ENCODE measurements at regions not wholly inside any gene's neighbourhood (a gene's known extent, or its start where the extent isn't known, plus 50 kb on each side); places are given as distances from the start of the nearest gene placed in this dataset.

DNA sequence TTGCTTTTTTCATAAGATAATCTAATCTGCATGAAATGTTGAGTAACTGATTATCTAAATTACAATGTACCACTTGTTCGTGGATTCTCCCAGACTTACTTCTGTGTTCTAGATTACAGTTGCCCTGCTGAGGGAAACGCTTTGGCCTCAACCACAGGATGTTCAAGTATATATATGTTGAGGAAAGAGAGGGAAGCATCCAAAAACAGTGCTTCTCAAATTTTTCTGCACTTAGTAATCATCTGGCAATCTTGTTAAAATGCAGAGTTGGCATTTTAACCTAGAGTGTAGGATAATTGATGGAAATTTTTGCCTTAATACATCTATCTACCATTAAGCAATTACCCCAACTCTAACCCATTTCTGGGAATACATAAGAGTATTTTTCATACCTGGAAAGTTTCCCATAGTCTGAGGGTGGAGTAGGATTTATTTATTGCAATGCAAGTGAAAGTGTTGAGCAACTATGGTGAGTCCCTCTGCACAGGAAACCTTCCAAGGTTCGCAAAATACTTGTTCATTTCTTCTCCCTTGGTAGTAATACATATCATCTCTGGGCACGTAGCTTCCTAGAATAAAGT is 59.6 kb upstream of the C1GALT1 start:
- no peak for DNase-seq

DNA sequence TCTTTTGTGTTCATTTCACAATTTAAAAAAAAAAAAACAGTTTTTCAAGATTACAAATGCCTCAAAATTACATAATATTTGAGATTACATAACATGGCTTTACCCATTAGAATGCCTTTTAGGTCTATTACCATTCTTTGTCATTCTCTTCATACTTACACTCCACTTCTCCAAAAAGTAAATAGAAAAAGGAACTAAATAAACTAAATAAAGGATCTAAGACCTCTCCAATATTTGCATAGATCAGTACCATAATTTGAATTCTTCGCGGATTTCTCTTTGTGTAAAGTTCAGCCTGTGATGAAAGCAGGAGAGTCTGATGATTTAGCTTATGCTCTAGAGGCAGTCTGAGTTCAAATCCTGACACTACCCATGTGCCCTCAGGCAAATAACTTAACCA is 56.4 kb upstream of the C1GALT1 start:
- DNase-seq: no peak

DNA sequence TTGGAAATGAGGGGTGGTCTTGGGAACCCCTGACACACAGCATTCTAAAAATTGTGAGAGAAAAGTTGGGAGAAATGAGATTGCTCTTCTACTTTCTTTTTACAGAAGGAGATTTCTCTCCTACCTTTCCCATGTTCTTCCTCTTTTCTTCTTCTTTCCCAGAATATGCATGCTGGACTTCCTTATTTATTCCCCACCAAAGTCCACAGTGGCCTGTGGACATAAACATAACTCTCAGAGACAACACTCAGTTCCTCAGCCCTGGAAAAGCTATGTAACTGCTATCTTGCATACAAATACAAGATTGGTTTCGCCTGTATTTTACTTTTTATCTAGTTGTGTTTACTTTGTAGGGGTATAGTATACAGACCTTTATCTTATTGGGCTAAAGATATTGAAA is 54.6 kb upstream of the C1GALT1 start:
- DNase-seq: no peak

DNA sequence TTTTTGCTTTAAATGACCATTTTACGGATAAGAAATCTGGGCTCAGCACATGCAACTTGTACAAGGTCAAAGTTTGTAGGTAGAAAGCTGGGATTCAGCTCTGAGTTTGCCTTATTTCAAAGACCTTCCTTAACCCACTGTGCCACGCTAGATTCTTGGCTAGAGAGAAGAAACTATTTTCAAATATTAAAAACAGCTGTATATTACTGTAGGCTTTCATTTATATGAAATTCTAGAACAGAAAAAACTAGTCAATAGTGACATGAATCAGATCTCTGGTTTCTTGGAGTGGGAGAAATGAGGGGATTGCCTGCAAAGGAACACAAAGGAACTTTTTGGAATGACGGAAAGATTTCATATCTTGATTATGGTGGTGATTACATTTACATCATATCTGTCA is 53.0 kb upstream of the C1GALT1 start:
- no peak for DNase-seq

DNA sequence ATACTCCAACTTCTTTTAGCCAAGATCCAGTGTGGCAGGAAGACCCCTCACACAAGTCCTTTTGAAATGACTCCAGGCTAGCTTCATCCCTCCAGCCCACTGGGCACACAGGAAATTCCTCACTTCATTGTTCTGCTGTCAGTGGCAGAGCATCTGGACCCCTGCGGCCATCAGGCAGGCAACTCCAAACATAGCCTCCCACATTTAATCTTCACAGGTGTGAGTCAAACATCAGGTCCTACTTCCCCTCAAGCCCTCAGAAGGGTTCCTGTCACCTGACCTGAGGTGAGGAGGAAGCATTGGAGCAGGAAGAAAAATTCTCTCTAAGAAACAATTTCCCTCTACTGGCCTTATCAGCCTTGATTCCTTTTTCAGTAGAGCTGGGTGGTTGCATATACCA is 51.1 kb upstream of the C1GALT1 start:
- DNase-seq: no peak
